ENCODE measurements at regions not wholly inside any gene's neighbourhood (a gene's known extent, or its start where the extent isn't known, plus 50 kb on each side); places are given as distances from the start of the nearest gene placed in this dataset.
"Not testable (repeated sequence)": the region's sequence is repeated elsewhere in the genome, so short reads cannot be mapped to it uniquely, and the experiment has no call there.

GRCh38 chr10:83517456-83517855 is 621.9 kb upstream of the GHITM start:
- no peak for DNase-seq (ENCODE audit: low spot score)

- DNase-seq (ENCODE audit: low spot score), result no peak
Observed at GRCh38 chr10:83518779-83519178, 620.5 kb upstream of the GHITM start.

- not testable (repeated sequence) for DNase-seq (ENCODE audit: low spot score)
Observed at GRCh38 chr10:83520386-83520785, 618.9 kb upstream of the GHITM start.

GRCh38 chr10:83522456-83522855 is 616.9 kb upstream of the GHITM start:
- DNase-seq (ENCODE audit: low spot score), result no peak

GRCh38 chr10:83522881-83523386 is 616.4 kb upstream of the GHITM start:
- DNase-seq (ENCODE audit: low spot score), result no peak

GRCh38 chr10:83527934-83528333 is 611.4 kb upstream of the GHITM start:
- DNase-seq (ENCODE audit: low spot score), result no peak

GRCh38 chr10:83533290-83533689 is 606.0 kb upstream of the GHITM start:
- DNase-seq (ENCODE audit: low spot score), result no peak

- DNase-seq (ENCODE audit: low spot score), result no peak
Observed at GRCh38 chr10:83536426-83536825, 602.9 kb upstream of the GHITM start.

GRCh38 chr10:83538047-83538446 is 601.3 kb upstream of the GHITM start:
- DNase-seq (ENCODE audit: low spot score), result no peak

GRCh38 chr10:83539528-83540308 is 599.6 kb upstream of the GHITM start:
- DNase-seq (ENCODE audit: low spot score), result no peak

- DNase-seq (ENCODE audit: low spot score), result no peak
Observed at GRCh38 chr10:83541046-83541445, 598.3 kb upstream of the GHITM start.

GRCh38 chr10:83542774-83543411 is 596.4 kb upstream of the GHITM start:
- no peak for DNase-seq (ENCODE audit: low spot score)

- DNase-seq (ENCODE audit: low spot score), result no peak
Observed at GRCh38 chr10:83543691-83544462, 595.4 kb upstream of the GHITM start.

- no peak for DNase-seq (ENCODE audit: low spot score)
Observed at GRCh38 chr10:83545901-83546391, 593.4 kb upstream of the GHITM start.

GRCh38 chr10:83551190-83551589 is 588.1 kb upstream of the GHITM start:
- not testable (repeated sequence) for DNase-seq (ENCODE audit: low spot score)

- no peak for DNase-seq (ENCODE audit: low spot score)
Observed at GRCh38 chr10:83553366-83553765, 585.9 kb upstream of the GHITM start.

- DNase-seq (ENCODE audit: low spot score), result no peak
Observed at GRCh38 chr10:83555264-83555663, 584.0 kb upstream of the GHITM start.

- no peak for DNase-seq (ENCODE audit: low spot score)
Observed at GRCh38 chr10:83562381-83562780, 576.9 kb upstream of the GHITM start.

GRCh38 chr10:83564889-83565588 is 574.3 kb upstream of the GHITM start:
- no peak for DNase-seq (ENCODE audit: low spot score)

- no peak for DNase-seq (ENCODE audit: low spot score)
Observed at GRCh38 chr10:83572036-83572435, 567.3 kb upstream of the GHITM start.

- DNase-seq (ENCODE audit: low spot score), result no peak
Observed at GRCh38 chr10:83574770-83575169, 564.5 kb upstream of the GHITM start.

GRCh38 chr10:83577421-83577820 is 561.9 kb upstream of the GHITM start:
- no peak for DNase-seq (ENCODE audit: low spot score)

All from CD4-positive, alpha-beta T cell treated with Interleukin-2 at 100 ng/mL for 4 hours (primary cell).